Effector CD4-positive, alpha-beta T cell (primary cell): ENCODE measurements at regions not wholly inside any gene's neighbourhood (a gene's known extent, or its start where the extent isn't known, plus 50 kb on each side); places are given as distances from the start of the nearest gene placed in this dataset.
"Not testable (repeated sequence)": the region's sequence is repeated elsewhere in the genome, so short reads cannot be mapped to it uniquely, and the experiment has no call there.

Source experiments
- DNase-seq: peaks from one replicate; pipeline ENCODE4 v3.0.0-alpha.2; 2020

DNA sequence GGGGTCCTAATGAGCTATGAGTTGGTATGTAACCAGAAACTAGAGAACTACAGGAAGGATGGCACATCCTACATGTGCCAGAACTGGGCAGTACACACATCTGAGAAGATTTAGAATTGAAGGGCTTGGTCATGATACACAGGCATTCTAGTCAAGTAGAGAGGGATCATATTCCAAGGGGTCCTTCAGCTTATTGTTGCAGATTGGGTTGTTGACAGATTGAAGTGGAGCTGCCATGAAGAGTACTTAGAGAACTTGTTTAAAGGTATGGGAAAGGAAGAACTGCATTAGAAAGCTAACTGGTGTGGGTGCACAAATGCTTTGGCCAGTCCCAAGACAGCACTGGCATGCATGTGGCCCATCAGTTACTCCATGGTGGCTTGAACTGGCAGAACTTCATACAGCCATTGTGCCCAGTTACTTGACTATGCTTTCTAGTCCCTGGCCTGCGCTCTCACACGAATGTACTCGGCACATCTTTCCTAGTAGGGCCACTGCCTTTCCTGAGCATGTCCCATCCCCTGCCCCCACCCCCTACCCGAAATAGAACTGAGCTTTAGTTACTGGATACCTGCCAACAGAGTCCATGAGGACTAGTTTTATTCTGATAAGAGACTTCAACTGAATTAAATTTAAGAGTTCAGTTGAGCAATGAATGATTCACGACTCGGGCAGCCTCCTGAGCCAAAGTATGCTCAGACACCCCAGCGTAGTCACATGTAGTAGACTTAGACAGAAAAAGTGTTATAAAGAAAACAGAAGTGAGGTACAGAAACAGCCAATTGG is 64.0 kb downstream of the CCNG2 start:
- no peak for DNase-seq

- no peak for DNase-seq
Measured at GRCh38 chr4:77225022-77225421, 68.0 kb downstream of the CCNG2 start.

DNA sequence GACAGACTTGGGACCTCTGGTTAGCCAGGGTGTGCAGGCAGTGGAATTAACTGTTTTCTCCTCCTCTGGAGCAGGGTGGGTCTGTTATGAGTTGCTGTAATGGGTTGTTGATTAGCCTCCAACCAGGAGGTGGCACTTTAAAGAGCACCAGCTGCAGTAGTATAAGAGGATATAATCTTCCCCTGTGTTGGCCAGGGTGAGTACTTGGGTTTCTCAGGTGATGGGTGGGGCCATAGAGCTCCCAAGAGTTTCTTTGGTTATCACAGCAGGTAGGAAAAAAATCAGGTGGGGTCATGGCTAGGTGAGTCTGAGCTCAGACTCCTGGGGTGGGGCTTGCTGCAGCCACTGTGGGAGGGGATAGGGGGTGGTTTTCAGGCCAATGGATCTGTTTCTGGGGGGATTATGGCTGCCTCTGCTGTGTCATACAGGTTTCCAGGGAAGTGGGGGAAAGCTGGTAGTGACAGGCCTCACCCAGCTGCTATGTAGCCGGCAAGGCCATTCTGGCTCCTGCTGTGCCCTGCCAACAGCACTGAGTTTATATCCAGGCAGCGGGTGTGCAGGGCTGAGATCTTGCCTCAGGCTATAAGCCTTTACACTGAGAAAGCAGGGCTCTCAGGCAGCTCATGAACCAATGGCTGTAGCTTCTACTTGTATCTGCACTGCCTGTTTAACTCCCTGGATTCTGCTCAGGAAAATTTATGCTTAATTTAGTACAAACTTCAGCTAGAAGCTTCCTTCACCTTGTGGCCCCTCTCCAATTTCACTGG is 70.1 kb downstream of the CCNG2 start:
- DNase-seq = no peak

- no peak for DNase-seq
Measured at GRCh38 chr4:77229433-77229832, 72.4 kb downstream of the CCNG2 start.

DNA sequence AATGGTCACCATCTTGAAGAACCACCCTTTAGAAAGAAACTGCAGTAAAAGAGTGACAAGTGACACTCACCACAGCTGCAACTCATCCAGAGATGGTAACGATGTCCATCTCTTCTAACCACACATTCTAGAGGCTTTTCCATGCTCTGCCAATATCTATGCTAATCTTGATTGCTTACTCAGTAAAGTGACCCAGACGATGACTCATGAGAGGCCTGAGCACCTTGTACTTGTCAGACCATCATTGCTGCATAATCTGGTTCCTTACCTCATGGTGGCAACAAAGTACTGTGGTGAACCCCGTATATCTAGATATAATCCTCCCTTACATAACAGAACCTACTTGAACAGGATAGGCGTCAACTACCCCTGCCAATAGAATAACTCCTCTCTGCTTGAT is 75.6 kb downstream of the CCNG2 start:
- no peak for DNase-seq

DNA sequence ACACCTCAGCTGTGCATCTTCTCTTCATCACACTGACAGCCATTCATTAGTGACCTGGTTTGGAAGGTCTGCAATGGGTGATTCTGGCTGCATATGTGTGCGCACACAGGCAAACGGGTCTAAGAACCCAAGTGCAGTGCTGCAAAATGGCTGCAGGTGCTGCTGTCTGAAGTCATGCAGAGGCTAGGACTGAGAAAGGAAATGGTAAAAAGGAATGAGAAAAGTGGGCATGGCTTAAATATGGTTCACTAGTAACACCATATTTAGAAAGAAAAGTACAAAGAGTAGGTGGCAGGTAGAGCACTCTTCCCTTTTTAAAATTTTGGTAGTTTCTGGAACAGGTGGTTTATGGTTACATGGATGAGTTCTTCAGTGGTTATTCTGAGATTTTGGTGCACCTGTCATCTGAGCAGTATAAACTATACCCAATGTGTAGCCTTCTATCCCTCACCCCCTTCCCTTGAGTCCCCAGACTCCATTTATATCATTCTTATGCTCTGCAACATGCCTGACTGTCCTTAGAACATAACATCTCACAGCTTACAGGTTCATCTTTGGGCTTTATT is 78.4 kb downstream of the CCNG2 start:
- no peak for DNase-seq

GRCh38 chr4:77236806-77237205 is 79.8 kb downstream of the CCNG2 start:
- no peak for DNase-seq

DNA sequence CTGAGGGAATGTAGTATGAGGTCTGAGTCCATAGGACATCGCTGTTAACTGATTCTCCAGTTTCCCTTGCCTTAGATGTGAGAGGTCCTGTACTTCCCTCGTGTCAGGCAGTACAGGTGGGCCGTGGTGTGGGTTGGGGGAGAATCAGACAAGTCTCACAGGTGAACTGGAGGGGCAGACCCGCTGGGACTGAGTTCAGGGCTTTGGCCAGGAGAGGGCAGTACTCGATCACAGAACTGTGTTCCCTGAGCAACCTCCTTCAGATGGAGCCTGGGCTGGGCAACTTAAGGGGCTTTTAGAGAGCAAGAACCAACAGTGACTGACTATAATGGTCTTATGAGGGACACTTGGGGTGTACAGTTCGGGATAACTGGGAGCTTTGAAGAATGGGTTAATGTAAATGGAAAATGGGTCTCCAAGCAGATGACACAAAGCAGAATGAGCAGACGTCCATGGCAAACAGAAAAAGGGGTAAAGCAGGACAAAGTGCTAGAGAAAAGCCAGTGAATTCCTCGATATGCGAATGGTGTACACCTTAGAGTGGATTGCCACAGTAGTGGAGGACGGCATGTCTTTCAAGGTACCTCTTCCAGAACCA is 83.6 kb downstream of the CCNG2 start:
- peak; percentile 49 for DNase-seq

GRCh38 chr4:77248805-77249204 is 91.8 kb downstream of the CCNG2 start:
- no peak for DNase-seq

GRCh38 chr4:77251751-77252150 is 94.7 kb downstream of the CCNG2 start:
- DNase-seq = no peak

DNA sequence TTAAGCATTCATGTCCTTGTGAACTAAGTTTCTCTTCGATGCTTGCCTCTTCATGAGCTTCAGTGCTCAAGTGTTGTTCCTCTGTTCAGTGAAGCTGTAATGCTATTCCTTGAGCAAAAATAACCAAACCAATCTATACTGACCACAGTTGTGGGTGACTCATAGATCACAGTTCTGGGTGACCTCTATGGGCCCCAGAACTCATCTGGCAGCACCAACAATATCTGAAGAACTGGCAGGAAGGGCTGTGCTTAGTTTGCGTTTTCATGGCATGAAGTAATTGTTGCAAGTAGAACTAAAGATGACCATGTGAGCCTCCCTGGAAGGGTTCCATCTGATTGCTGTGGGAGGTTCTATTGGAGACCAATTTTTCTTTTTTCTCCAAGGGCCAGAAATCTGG is 106.2 kb downstream of the CCNG2 start:
- DNase-seq = no peak

- DNase-seq = not testable (repeated sequence)
Measured at GRCh38 chr4:77263976-77264375, 107.0 kb downstream of the CCNG2 start.

DNA sequence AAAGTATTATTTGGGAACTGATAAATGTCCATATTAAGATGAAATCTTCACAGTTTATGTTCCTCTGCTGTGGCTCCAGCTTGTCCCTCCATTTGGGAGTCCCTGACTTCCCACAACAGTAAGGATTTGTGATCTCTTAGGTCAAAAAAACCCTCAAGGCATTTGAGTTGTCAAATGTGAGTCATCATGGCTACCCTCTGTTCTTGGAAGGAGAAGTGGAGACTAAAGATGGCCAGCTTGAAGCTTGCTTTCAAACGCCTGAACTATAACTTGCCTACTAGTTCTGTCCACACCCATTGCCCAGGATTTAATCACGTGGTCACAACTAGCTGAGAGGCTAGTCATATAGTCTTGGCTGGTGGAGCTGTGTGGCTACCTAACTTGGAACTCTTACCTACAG is 107.8 kb downstream of the CCNG2 start:
- DNase-seq = no peak

DNA sequence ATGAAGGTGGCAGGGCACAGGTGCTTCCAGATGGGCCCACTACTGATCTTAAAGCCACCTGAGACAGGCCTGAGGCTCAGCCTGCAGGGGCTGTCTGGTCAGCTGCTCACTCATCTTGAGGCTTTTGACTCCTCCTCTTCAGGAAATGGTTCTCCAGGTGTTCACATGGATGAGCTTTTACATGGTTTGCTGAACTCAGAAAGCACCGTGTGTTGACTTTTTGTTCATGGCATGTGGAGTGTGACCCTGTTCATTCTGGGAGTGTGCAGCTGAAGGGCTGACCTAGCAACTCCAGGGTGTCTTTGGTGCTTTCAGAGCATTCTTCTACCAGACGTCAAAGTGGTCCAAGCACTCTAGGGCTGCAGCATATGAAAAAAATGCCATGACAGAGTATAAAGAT is 111.1 kb downstream of the CCNG2 start:
- no peak for DNase-seq

- no peak for DNase-seq
Measured at GRCh38 chr4:77269505-77269904, 112.5 kb downstream of the CCNG2 start.

DNA sequence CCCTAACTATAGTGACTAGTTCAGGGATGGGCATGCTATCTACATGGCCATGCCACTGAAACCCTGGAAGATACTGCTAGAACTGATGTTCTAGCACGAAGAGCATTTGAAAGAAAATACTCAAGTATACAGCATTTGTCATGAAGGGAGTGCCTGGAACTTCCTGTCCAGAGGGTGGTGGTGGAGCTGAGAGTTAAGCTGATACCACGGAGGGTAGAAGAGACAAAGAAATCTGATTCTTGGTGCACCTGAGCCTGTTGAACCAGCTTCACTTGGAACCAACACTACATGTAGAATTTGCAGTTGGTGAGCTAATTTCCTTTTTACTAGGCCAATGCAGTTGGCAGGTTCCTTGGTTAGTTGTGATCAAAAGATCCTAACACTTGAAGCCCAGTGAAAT is 116.4 kb downstream of the CCNG2 start:
- DNase-seq = no peak

GRCh38 chr4:77279114-77279513 is 122.1 kb downstream of the CCNG2 start:
- not testable (repeated sequence) for DNase-seq

GRCh38 chr4:77282305-77282704 is 125.3 kb downstream of the CCNG2 start:
- DNase-seq = no peak

DNA sequence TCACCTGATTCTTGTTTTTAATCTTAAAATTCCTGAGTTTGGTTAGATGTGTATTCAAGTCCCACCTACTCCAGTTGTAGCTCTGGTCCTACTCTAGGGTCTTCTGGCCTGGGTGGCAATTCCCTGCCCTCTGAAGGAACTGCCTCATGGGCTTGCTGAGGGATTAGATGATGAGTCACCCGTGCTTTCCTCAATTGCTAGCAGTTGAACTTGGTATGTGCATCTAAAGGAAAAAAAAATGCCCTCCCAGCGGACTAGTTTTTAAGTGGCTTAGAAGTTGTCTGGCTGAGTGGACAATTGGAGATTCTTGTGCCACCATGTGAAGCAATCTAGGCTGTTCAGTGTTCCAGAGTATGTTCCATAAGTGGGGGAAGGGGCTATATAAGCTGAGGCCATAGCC is 127.0 kb downstream of the CCNG2 start:
- no peak for DNase-seq

DNA sequence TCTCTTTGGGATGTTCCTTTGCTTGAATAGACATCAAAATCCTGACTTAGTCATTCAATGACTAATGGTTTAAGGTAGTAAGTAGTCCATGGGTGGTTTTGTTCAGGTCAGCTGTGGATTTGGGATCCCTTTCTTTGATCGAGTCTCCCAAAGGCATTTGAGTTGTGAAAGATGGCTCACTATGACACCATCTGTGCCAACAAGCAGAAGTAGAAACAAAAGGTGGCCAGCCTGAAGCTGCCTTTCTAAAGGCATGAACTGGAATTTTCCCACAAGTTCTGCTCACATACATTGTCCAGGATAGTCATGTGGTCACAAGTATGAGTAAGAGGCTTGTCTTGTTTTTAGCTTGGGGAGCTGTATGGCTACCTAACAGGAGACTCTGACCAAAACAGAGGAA is 129.9 kb downstream of the CCNG2 start:
- no peak for DNase-seq

GRCh38 chr4:77293426-77293825 is 136.4 kb downstream of the CCNG2 start:
- no peak for DNase-seq

- DNase-seq = not testable (repeated sequence)
Measured at GRCh38 chr4:77300996-77301395, 144.0 kb downstream of the CCNG2 start.

- DNase-seq = no peak
Measured at GRCh38 chr4:77305766-77306165, 148.8 kb downstream of the CCNG2 start.

DNA sequence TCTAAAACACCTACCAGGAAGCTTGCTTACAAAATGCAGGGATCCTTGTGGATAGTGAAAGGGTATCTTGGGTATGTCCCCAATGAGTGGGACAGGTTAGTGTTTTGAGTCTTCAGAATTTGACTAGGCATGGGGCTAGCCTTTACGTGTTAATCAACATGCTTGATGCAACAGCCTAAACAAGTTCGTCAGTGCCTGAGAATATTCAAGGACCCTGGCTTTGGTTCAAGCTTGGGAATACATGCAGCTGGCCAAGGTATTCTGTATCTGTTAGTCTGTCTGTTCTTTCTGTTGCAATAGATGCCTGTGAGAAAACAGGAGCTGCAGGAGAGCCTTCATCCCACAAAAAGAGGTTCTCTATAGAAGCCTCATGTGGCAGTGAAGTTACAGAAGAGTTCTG is 149.5 kb downstream of the CCNG2 start:
- DNase-seq = no peak
